ENCODE measurements at regions not wholly inside any gene's neighbourhood (a gene's known extent, or its start where the extent isn't known, plus 50 kb on each side); places are given as distances from the start of the nearest gene placed in this dataset.

- Mint-ChIP-seq H3K9me3 (ENCODE audit: unreplicated experiment) (peaks cover 26% of the 10 kb centered on the region), H3K4me3 (ENCODE audit: unreplicated experiment) (no peak overlapping the region), H3K27me3 (ENCODE audit: unreplicated experiment) (no peaks in the 10 kb centered on the region), H3K27ac (ENCODE audit: unreplicated experiment) (no peak overlapping the region), H3K4me1 (ENCODE audit: unreplicated experiment) (peaks cover 2% of the 10 kb centered on the region), H3K36me3 (ENCODE audit: unreplicated experiment) (peaks cover 7% of the 10 kb centered on the region)
- TF ChIP-seq CTCF (IDR thresholded peaks at IDR 0.05) = no peak
- no peak for DNase-seq (ENCODE audit: extremely low spot score, unreplicated experiment)
These were observed 1717.1 kb upstream of the RAG2 start for GRCh38 chr11:38315151-38315550.

GRCh38 chr11:38307455-38307854 lies 1709.4 kb upstream of the RAG2 start:
- Mint-ChIP-seq H3K27ac (ENCODE audit: unreplicated experiment) (no peak overlapping the region), H3K27me3 (ENCODE audit: unreplicated experiment) (no peaks in the 10 kb centered on the region), H3K4me3 (ENCODE audit: unreplicated experiment) (no peak overlapping the region), H3K36me3 (ENCODE audit: unreplicated experiment) (no peaks in the 10 kb centered on the region), H3K4me1 (ENCODE audit: unreplicated experiment) (peaks cover 22% of the 10 kb centered on the region), H3K9me3 (ENCODE audit: unreplicated experiment) (no peaks in the 10 kb centered on the region)
- TF ChIP-seq CTCF (IDR thresholded peaks at IDR 0.05) = no peak
- DNase-seq (ENCODE audit: extremely low spot score, unreplicated experiment) = no peak

GRCh38 chr11:38305682-38306081 lies 1707.6 kb upstream of the RAG2 start:
- Mint-ChIP-seq H3K27ac (ENCODE audit: unreplicated experiment) (peak overlapping the region; percentile 64), H3K27me3 (ENCODE audit: unreplicated experiment) (no peaks in the 10 kb centered on the region), H3K9me3 (ENCODE audit: unreplicated experiment) (no peaks in the 10 kb centered on the region), H3K4me1 (ENCODE audit: unreplicated experiment) (peaks cover 23% of the 10 kb centered on the region), H3K36me3 (ENCODE audit: unreplicated experiment) (no peaks in the 10 kb centered on the region), H3K4me3 (ENCODE audit: unreplicated experiment) (no peak overlapping the region)
- no peak for DNase-seq (ENCODE audit: extremely low spot score, unreplicated experiment)
- TF ChIP-seq CTCF (IDR thresholded peaks at IDR 0.05) = no peak

- Mint-ChIP-seq H3K36me3 (ENCODE audit: unreplicated experiment) (no peaks in the 10 kb centered on the region), H3K9me3 (ENCODE audit: unreplicated experiment) (no peaks in the 10 kb centered on the region), H3K4me3 (ENCODE audit: unreplicated experiment) (no peak overlapping the region), H3K4me1 (ENCODE audit: unreplicated experiment) (peaks cover 22% of the 10 kb centered on the region), H3K27me3 (ENCODE audit: unreplicated experiment) (no peaks in the 10 kb centered on the region), H3K27ac (ENCODE audit: unreplicated experiment) (no peak overlapping the region)
- no peak for TF ChIP-seq CTCF (IDR thresholded peaks at IDR 0.05)
- DNase-seq (ENCODE audit: extremely low spot score, unreplicated experiment) = no peak
These were observed 1706.9 kb upstream of the RAG2 start for GRCh38 chr11:38304926-38305325.

- DNase-seq (ENCODE audit: extremely low spot score, unreplicated experiment) = no peak
- H3K4me3 Mint-ChIP-seq (ENCODE audit: unreplicated experiment) = no peak overlapping the region
- H3K36me3 Mint-ChIP-seq (ENCODE audit: unreplicated experiment) = no peaks in the 10 kb centered on the region
- no peaks in the 10 kb centered on the region for H3K9me3 Mint-ChIP-seq (ENCODE audit: unreplicated experiment)
- no peak for TF ChIP-seq CTCF (IDR thresholded peaks at IDR 0.05)
- no peaks in the 10 kb centered on the region for H3K27me3 Mint-ChIP-seq (ENCODE audit: unreplicated experiment)
- peaks cover 22% of the 10 kb centered on the region for H3K4me1 Mint-ChIP-seq (ENCODE audit: unreplicated experiment)
- H3K27ac Mint-ChIP-seq (ENCODE audit: unreplicated experiment) = no peak overlapping the region
These were observed 1704.5 kb upstream of the RAG2 start for GRCh38 chr11:38302564-38302963.

Data from osteocyte (in vitro differentiated cells).